A673 (cell line): ENCODE measurements at regions not wholly inside any gene's neighbourhood (a gene's known extent, or its start where the extent isn't known, plus 50 kb on each side); places are given as distances from the start of the nearest gene placed in this dataset.

Experiments
- BruUV-seq: library from RNA; stranded (reverse); fragments of 400-500 nt; replicated peaks from 2 replicates; lab custom pipeline; 2021; lab: Mats Ljungman, UMichigan
- CTCF ChIA-PET: fragments of 300-600 bp; sonication (Branson Sonifier 250); formaldehyde crosslinking; loops from one replicate; lab custom pipeline; 2022; ENCODE audit warnings: antibody characterized with exemption; lab: Charles Lee
- POLR2A ChIA-PET: fragments of 300-600 bp; sonication (Branson Sonifier 250); formaldehyde crosslinking; loops from one replicate; lab custom pipeline; 2022; ENCODE audit warnings: antibody characterized with exemption; ENCODE audit not compliant: low non-redundant PET; lab: Charles Lee
- DNase-seq: peaks from one replicate; pipeline ENCODE4 v3.0.0-alpha.2; 2015; ENCODE audit warnings: low spot score
- H3K27ac ChIP-seq: fragments of 200-600 bp; sonication (generic); 2 replicates; pipeline ENCODE4 v1.5.1; 2016; ENCODE audit warnings: mixed run types, low read depth, mild to moderate bottlenecking, mixed read lengths, antibody characterized with exemption, low read length; ENCODE audit not compliant: poor library complexity, severe bottlenecking
- H3K27me3 ChIP-seq: fragments of 200-600 bp; sonication (generic); replicated peaks from 2 replicates; pipeline ENCODE4 v1.6.1; 2017; ENCODE audit warnings: mixed run types, low read depth, mild to moderate bottlenecking, mixed read lengths, antibody characterized with exemption, low read length; ENCODE audit not compliant: insufficient read depth, poor library complexity
- H3K36me3 ChIP-seq: fragments of 200-600 bp; sonication (generic); 2 replicates; pipeline ENCODE4 v1.6.1; 2016; ENCODE audit warnings: mixed run types, mild to moderate bottlenecking, mixed read lengths, antibody characterized with exemption, low read length; ENCODE audit not compliant: insufficient read depth, poor library complexity, severe bottlenecking
- H3K4me1 ChIP-seq: fragments of 200-600 bp; sonication (generic); 2 replicates; pipeline ENCODE4 v1.6.1; 2017; ENCODE audit warnings: mixed run types, mild to moderate bottlenecking, mixed read lengths, antibody characterized with exemption, low read length; ENCODE audit not compliant: insufficient read depth, poor library complexity, severe bottlenecking
- H3K4me3 ChIP-seq: fragments of 200-600 bp; sonication (generic); 2 replicates; pipeline ENCODE4 v1.5.1; 2016; ENCODE audit warnings: low read depth, mixed run types, mild to moderate bottlenecking, mixed read lengths, low read length; ENCODE audit not compliant: poor library complexity, severe bottlenecking
- H3K9me3 ChIP-seq: fragments of 200-600 bp; sonication (generic); 2 replicates; pipeline ENCODE4 v1.6.1; 2016; ENCODE audit warnings: mixed run types, low read depth, mild to moderate bottlenecking, mixed read lengths, antibody characterized with exemption, low read length; ENCODE audit not compliant: poor library complexity, severe bottlenecking
- CTCF ChIP-seq: fragments of 300-800, 200-600 bp; sonication (generic); conservative IDR thresholded peaks from 2 replicates; pipeline ENCODE4 v1.5.1; 2017; ENCODE audit warnings: low read depth, mild to moderate bottlenecking, antibody characterized with exemption, low read length, moderate library complexity, mixed read lengths
- EZH2 ChIP-seq: fragments of 200-600 bp; sonication (generic); IDR thresholded peaks from 2 replicates; pipeline ENCODE4 v1.6.1; 2017; ENCODE audit warnings: borderline replicate concordance, low read depth, mild to moderate bottlenecking, mixed read lengths, antibody characterized with exemption, low read length; ENCODE audit not compliant: poor library complexity, severe bottlenecking
- intact Hi-C: fragments of 100-400 bp; cut with micrococcal nuclease; formaldehyde crosslinking; loops from one replicate; pipeline ENCODE4 v1.10.0; 2022; ENCODE audit not compliant: unreplicated experiment

GRCh38 chr3:31444220-31445142 lies 88.2 kb upstream of the STT3B start:
- no peak overlapping the region for H3K27ac ChIP-seq
- no peaks in the 10 kb centered on the region for H3K4me1 ChIP-seq
- H3K9me3 ChIP-seq, result no peaks in the 10 kb centered on the region
- no peaks in the 10 kb centered on the region for H3K27me3 ChIP-seq
- CTCF ChIA-PET, result no interaction called here
- no peak overlapping the region for H3K4me3 ChIP-seq
- BruUV-seq, result no TSS peak
- H3K36me3 ChIP-seq, result no peaks in the 10 kb centered on the region
- DNase-seq, result no peak
- intact Hi-C loops, result no loop called here
- TF ChIP-seq EZH2 (no peak), CTCF (no peak)
- POLR2A ChIA-PET, result no interaction called here

GRCh38 chr3:31445701-31446100 lies 87.0 kb upstream of the STT3B start:
- intact Hi-C loops, result no loop called here
- ChIA-PET CTCF (no interaction called here), POLR2A (no interaction called here)
- no peaks in the 10 kb centered on the region for H3K27me3 ChIP-seq
- no peaks in the 10 kb centered on the region for H3K9me3 ChIP-seq
- no peak overlapping the region for H3K4me3 ChIP-seq
- no peaks in the 10 kb centered on the region for H3K36me3 ChIP-seq
- no TSS peak for BruUV-seq
- TF ChIP-seq EZH2, result no peak
- TF ChIP-seq CTCF, result no peak
- H3K4me1 ChIP-seq, result no peaks in the 10 kb centered on the region
- DNase-seq, result no peak
- no peak overlapping the region for H3K27ac ChIP-seq

- H3K36me3 ChIP-seq, result no peaks in the 10 kb centered on the region
- H3K4me3 ChIP-seq, result no peak overlapping the region
- BruUV-seq, result no TSS peak
- H3K9me3 ChIP-seq, result no peaks in the 10 kb centered on the region
- no peak overlapping the region for H3K27ac ChIP-seq
- intact Hi-C loops, result no loop called here
- peak; percentile 22 for DNase-seq
- H3K4me1 ChIP-seq, result no peaks in the 10 kb centered on the region
- ChIA-PET CTCF (interaction anchor here (0.5 kb wide), 1 partner anchor 355 kb away, joined by 3 read pairs; no protein-coding TSS in a partner anchor), POLR2A (no interaction called here)
- H3K27me3 ChIP-seq, result no peaks in the 10 kb centered on the region
- TF ChIP-seq EZH2, result no peak
- peak; percentile 63 for TF ChIP-seq CTCF
These were observed 84.5 kb upstream of the STT3B start for GRCh38 chr3:31448035-31448881.
